ENCODE measurements at regions not wholly inside any gene's neighbourhood (a gene's known extent, or its start where the extent isn't known, plus 50 kb on each side); places are given as distances from the start of the nearest gene placed in this dataset.

DNA sequence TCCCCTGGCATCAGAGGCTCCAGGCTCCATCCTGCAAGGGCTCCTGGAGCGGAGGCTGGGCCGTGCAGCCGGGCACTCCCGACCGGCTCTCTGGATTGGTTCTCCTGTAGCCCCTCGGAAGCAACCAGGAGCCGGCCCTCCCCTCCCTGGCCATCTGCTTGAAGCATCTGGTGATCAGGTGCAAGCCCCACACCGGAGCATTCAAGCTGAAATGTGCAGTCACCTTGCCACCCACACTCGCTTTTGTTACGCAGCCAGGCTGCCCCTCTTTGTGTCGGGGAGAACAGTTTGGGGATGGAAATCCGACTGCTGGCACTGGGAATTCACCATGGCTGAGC is 258.8 kb downstream of the ZNF536 start:
- H3K27ac ChIP-seq = no peak overlapping the region
- ChIA-PET POLR2A (no interaction called here), CTCF (interaction anchor here (1.8 kb wide), 1 partner anchor 10 kb away, joined by 6 read pairs; no protein-coding TSS in a partner anchor)
- no peaks in the 10 kb centered on the region for H3K4me1 ChIP-seq
- H3K4me3 ChIP-seq = no peak overlapping the region
- no peak for TF ChIP-seq NFE2L2 (conservative IDR thresholded peaks at IDR 0.05; ENCODE audit: low read length)
- no peak for TF ChIP-seq RAD21 (conservative IDR thresholded peaks at IDR 0.05 in 1 of 2, IDR thresholded peaks at IDR 0.05 in 1 of 2)
- no peak for ATAC-seq
- no peak overlapping the region for H3K4me2 ChIP-seq
- peaks cover 3% of the 10 kb centered on the region; the same call in 1 of the 3 replicates for H3K9me3 ChIP-seq
- WGBS (ENCODE audit: missing lambda C conversion rate) = 40% methylated on average over 12 of the region's 12 CpGs
- DNase-seq (ENCODE audit: low read depth in 1 of 2, low spot score in 1 of 2) = no peak
- FAIRE-seq = no peak

DNA sequence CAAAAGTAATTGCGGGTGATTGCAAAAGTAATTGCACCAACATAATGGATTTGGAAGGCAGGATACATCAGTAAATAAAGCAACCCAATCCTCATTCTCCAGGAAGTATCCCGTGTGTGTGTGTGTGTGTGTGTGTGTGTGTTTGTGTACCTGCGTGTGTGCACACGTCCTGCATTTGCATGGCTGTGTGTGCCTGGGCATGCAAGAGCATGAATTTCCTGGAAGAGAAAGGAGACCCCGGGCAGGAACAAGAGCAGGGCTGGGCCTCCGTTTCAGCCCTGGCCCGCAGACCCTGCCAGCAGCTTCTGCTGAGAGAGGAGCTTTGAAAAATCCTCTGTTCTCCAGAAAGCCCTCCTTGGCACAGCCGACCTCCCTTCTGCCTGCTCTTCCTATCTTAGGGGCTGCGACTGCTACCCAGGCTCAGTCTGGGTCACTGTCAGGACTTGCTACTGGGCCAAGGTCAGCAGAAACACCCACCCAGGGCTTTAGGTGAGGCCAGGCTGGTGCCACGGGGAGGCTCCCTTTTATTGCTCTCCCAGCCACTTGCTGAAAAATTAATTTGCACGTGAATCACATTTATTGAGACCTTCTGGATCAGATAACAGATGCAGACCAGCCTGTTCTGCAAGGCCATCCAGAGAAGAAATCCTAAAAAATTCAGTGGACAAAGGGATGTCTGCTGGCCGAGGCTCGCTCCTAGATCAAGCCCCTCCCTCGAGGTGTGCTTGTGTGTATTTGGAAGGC is 258.3 kb downstream of the ZNF536 start:
- DNase-seq (ENCODE audit: low read depth in 1 of 2, low spot score in 1 of 2) = no peak
- Histone ChIP-seq H3K9me3 (peaks cover 3% of the 10 kb centered on the region; the same call in 1 of the 3 replicates), H3K4me1 (no peaks in the 10 kb centered on the region), H3K4me3 (no peak overlapping the region), H3K4me2 (no peak overlapping the region), H3K27ac (no peak overlapping the region)
- TF ChIP-seq POLR2A (IDR thresholded peaks at IDR 0.05; ENCODE audit: low read length) (no peak), KDM1A (IDR thresholded peaks at IDR 0.05; ENCODE audit: low read depth) (no peak), CBX2 (IDR thresholded peaks at IDR 0.05; ENCODE audit: borderline replicate concordance, low read depth) (no peak), TP53 (CRISPR knock-in tag; IDR thresholded peaks at IDR 0.05) (no peak), CBX8 (IDR thresholded peaks at IDR 0.05) (no peak), ZNF302 (CRISPR knock-in tag; IDR thresholded peaks at IDR 0.05) (no peak)
- 0 out of 6 replicates have a peak, but pooled peaks of 1 of the 2 experiments have one; percentile 22 for ATAC-seq
- 12% methylated on average over 14 of the region's 14 CpGs for WGBS (ENCODE audit: missing lambda C conversion rate)
- ChIA-PET CTCF (interaction anchor here (1.2 to 1.8 kb wide), 3 partner anchors 11 to 166 kb away, joined by 3 to 6 read pairs (median 4); no protein-coding TSS in a partner anchor), POLR2A (no interaction called here)
- FAIRE-seq = no peak

- FAIRE-seq (no peak), ATAC-seq (no peak), DNase-seq (ENCODE audit: low read depth in 1 of 2, low spot score in 1 of 2) (no peak)
- Histone ChIP-seq H3K9me3 (peaks cover 8% of the 10 kb centered on the region; the same call in 2 of the 3 replicates), H3K4me1 (no peaks in the 10 kb centered on the region), H3K27ac (no peak overlapping the region), H3K4me2 (no peak overlapping the region), H3K4me3 (no peak overlapping the region)
- POLR2A ChIA-PET = no interaction called here
- TF ChIP-seq ZC3H11A (IDR thresholded peaks at IDR 0.05) (no peak), ESRRA (IDR thresholded peaks at IDR 0.05; ENCODE audit: borderline replicate concordance, low read length) (no peak), ZFP36 (IDR thresholded peaks at IDR 0.05; ENCODE audit: borderline replicate concordance, partially characterized antibody) (no peak), E2F6 (IDR thresholded peaks at IDR 0.05; ENCODE audit: borderline replicate concordance, low read depth) (no peak), PHF8 (IDR thresholded peaks at IDR 0.05; ENCODE audit: borderline replicate concordance, low read depth) (no peak), HOXB5 (CRISPR knock-in tag; IDR thresholded peaks at IDR 0.05) (no peak), CHD2 (IDR thresholded peaks at IDR 0.05; ENCODE audit: low read length, partially characterized antibody) (no peak), HEYL (CRISPR knock-in tag; IDR thresholded peaks at IDR 0.05) (no peak), ELK1 (IDR thresholded peaks at IDR 0.05; ENCODE audit: low read depth, low read length) (no peak), ZSCAN20 (CRISPR knock-in tag; IDR thresholded peaks at IDR 0.05) (no peak), TFCP2L1 (CRISPR knock-in tag; IDR thresholded peaks at IDR 0.05) (no peak)
- TF ChIP-seq, protein P1, sequence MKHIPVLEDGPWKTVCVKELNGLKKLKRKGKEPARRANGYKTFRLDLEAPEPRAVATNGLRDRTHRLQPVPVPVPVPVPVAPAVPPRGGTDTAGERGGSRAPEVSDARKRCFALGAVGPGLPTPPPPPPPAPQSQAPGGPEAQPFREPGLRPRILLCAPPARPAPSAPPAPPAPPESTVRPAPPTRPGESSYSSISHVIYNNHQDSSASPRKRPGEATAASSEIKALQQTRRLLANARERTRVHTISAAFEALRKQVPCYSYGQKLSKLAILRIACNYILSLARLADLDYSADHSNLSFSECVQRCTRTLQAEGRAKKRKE (CRISPR knock-in tag; IDR thresholded peaks at IDR 0.05; ENCODE audit: low read depth) = no peak
- 20% methylated on average over 5 of the region's 5 CpGs for WGBS (ENCODE audit: missing lambda C conversion rate)
- CTCF ChIA-PET = interaction anchor here (1.2 to 1.5 kb wide), 3 partner anchors 20 to 165 kb away, joined by 3 to 6 read pairs (median 4); no protein-coding TSS in a partner anchor
These were observed 256.9 kb downstream of the ZNF536 start for GRCh38 chr19:30629086-30629485.
